ENCODE measurements at regions not wholly inside any gene's neighbourhood (a gene's known extent, or its start where the extent isn't known, plus 50 kb on each side); places are given as distances from the start of the nearest gene placed in this dataset.

- intact Hi-C loops (cut with DNase I, micrococcal nuclease), result no loop called here
- ATAC-seq (no peak), DNase-seq (no peak)
Measured at GRCh38 chr3:72553298-72553697, 294.9 kb downstream of the SHQ1 start.

DNA sequence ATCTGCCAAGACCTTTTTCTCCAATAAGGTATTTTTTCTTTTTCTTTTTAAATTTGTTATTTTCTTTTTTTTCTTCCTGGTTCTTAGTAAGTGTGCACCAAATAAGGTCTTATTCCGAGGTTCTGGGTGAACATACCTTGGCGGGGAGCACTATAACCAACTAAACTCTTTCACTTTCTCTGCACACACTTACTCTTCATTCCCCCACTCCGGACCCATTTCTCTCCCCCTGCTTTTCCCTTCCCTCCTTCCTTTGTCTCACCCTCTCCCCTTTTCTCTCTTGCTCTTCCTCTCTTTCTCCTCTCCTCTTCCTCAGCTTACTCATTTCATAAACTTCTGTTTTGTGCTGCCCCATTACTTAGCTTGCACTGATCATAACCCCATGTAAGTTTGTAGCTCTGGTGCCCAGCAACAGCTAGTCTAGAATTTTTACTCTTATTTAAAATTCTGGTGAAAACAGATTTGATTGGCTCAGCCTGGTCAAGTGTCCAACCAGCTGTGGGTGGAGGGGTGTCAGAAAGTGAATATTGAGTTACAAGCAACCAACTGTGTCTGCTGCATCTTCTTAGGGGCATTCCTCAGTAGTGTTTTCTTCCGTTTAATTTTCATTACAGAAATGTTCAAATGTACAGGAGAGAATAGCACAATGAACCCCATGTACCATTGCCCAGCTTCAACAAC lies 297.5 kb downstream of the SHQ1 start:
- DNase-seq (no peak), ATAC-seq (no peak)
- intact Hi-C loops (cut with DNase I, micrococcal nuclease), result no loop called here

GRCh38 chr3:72549761-72550581 lies 298.3 kb downstream of the SHQ1 start:
- intact Hi-C loops (cut with DNase I, micrococcal nuclease), result no loop called here
- ATAC-seq (peak; percentile 95), DNase-seq (peak; percentile 22 to 32)

DNA sequence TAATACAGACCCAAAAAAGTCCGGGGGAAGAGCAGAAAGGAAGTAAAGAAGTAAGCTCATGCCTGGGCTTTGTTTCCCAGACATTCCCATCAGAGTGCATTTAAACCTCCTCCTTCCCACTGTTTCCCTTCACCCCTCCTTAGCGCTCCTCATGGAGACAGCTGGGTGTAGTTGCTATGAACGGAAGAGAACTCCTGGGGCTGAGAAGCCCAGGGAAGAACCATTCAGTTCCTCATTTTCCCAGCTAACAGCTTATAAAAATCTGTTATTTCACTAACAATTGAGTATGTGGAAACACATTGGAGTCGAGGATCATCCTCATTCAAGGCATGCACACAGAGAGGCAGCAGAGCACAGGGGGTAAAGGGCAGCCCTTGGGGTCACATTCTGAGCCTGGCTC lies 299.3 kb downstream of the SHQ1 start:
- ATAC-seq (no peak), DNase-seq (no peak)
- intact Hi-C loops (cut with DNase I, micrococcal nuclease), result no loop called here

GRCh38 chr3:72548461-72548860 lies 299.8 kb downstream of the SHQ1 start:
- no peak for DNase-seq
- ATAC-seq, result no peak
- intact Hi-C loops (cut with DNase I, micrococcal nuclease), result no loop called here

GRCh38 chr3:72547183-72547582 lies 301.1 kb downstream of the SHQ1 start:
- DNase-seq (no peak), ATAC-seq (no peak)

DNA sequence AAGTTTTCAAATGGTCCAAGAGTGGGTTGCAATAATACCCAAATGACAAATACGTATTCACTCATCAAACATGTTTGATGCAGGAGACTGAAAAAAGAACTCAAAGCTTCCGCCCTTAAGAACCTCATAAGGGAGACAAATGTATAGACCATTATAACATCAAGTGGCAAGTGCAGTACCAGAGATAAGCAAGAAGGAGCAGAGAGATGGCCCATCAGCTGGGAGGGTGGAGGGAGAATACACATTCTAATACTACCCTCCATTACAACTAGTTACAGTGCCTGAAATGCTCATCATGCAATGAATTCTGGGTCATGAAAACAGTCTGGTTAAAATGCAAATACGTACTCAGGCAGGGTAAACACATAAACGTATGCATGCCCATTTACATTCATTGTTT lies 304.0 kb downstream of the SHQ1 start:
- no peak for DNase-seq
- no peak for ATAC-seq
- intact Hi-C loops (cut with DNase I, micrococcal nuclease), result no loop called here

More at GRCh38 chr3:72547183-72547582, 301.1 kb downstream of the SHQ1 start:
- intact Hi-C loops (cut with DNase I, micrococcal nuclease), result no loop called here

DNA sequence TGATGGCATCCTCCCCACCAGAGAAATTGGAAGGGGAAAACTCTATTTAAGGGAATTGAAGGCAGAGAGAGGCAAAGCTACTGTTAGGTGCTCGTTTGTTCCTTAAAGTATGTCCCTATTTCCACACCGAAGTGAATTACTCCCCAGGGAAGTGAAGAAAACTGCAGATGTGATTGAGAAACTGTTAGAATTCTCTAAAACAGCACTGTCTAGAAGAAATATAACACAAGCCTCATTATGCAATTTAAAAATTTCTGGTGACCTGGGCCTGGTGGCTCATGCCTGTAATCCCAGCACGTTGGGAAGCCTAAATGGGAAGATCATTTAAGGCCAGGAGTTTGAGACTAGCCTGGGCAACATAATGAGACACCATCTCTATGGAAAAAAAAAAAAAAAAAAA lies 305.0 kb downstream of the SHQ1 start:
- intact Hi-C loops (cut with DNase I, micrococcal nuclease), result no loop called here
- DNase-seq, result no peak
- ATAC-seq, result no peak

DNA sequence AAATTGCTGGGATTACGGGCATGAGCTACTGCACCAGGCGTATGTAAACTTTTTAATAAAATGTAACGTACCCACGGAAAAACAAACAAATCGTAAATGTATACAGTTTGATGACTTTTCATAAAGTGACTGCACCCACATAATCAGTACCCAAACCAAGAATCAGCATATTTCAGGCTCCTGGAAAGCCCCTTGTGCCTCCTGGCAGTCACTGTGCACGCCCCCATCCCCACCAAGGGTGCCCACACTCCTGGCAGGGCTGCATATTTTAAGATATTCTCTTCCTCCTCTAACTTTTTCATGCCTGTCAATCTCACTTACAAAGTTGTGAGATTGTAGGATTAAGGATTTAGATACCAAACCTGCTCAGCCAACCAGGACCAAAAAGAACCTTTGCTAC lies 305.5 kb downstream of the SHQ1 start:
- DNase-seq, result no peak
- ATAC-seq, result peak; percentile 44
- intact Hi-C loops (cut with DNase I, micrococcal nuclease), result no loop called here

DNA sequence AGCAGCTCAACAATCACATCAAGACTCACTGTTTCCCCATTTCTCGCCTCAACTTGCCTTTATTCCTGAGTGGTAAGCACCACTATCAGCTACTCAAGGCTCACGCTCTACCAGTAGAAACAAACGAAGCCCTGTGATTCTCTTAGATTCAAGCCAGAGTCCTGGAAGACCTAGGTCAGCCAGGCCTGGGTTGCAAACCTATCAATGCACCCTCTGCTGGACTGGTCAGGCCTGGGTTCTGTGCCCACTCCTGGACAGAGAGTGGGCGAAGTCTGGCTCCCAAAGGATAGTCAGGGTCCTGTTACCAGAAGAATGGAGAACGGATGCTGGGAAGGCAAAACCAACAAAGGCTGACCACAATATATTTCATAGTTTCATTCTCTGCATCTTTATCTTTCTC lies 308.4 kb downstream of the SHQ1 start:
- intact Hi-C loops (cut with DNase I, micrococcal nuclease), result no loop called here
- ATAC-seq, result no peak
- DNase-seq, result no peak

GRCh38 chr3:72538070-72538745 lies 310.0 kb downstream of the SHQ1 start:
- intact Hi-C loops (cut with DNase I, micrococcal nuclease), result no loop called here
- DNase-seq, result no peak
- no peak for ATAC-seq

GRCh38 chr3:72537448-72537847 lies 310.8 kb downstream of the SHQ1 start:
- ATAC-seq (no peak), DNase-seq (no peak)
- intact Hi-C loops (cut with DNase I, micrococcal nuclease), result no loop called here

- ATAC-seq, result no peak
- intact Hi-C loops (cut with DNase I, micrococcal nuclease), result no loop called here
- no peak for DNase-seq
Measured at GRCh38 chr3:72536878-72537267, 311.4 kb downstream of the SHQ1 start.

DNA sequence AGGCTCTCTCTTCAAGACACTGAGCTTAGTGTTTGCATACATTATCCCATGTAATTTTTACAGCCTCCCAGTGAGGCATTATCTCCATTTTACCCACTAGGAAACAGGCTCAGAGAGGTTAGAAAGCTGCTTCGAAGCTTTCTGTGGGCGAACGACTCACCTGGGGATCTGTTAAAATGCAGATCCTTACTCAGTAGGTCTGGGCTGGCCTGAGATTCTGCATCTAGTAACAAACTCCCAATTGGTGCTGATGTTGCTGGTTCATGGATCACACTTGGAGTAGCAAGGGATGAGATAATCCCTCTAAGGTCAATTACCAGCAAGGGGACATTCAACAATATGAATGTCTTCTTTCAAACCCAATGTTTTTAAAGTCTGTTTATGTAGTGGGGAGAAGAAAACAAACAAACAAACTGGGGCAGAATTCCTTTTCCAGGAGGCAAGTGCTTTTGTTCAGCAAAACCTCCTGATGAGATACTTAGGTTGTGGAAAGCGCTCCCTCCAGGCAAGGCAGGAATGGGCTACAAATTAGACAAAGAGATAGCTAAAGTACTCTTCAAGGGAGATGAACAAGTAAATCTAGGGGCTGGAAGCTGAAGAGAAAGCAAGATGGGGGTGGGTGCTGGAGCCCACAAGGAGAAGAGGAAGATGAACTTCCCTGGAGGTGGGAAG lies 311.9 kb downstream of the SHQ1 start:
- ATAC-seq, result no peak
- no peak for DNase-seq
- intact Hi-C loops (cut with DNase I, micrococcal nuclease), result no loop called here

GRCh38 chr3:72535772-72536171 lies 312.5 kb downstream of the SHQ1 start:
- intact Hi-C loops (cut with DNase I, micrococcal nuclease), result no loop called here
- ATAC-seq (no peak), DNase-seq (no peak)

DNA sequence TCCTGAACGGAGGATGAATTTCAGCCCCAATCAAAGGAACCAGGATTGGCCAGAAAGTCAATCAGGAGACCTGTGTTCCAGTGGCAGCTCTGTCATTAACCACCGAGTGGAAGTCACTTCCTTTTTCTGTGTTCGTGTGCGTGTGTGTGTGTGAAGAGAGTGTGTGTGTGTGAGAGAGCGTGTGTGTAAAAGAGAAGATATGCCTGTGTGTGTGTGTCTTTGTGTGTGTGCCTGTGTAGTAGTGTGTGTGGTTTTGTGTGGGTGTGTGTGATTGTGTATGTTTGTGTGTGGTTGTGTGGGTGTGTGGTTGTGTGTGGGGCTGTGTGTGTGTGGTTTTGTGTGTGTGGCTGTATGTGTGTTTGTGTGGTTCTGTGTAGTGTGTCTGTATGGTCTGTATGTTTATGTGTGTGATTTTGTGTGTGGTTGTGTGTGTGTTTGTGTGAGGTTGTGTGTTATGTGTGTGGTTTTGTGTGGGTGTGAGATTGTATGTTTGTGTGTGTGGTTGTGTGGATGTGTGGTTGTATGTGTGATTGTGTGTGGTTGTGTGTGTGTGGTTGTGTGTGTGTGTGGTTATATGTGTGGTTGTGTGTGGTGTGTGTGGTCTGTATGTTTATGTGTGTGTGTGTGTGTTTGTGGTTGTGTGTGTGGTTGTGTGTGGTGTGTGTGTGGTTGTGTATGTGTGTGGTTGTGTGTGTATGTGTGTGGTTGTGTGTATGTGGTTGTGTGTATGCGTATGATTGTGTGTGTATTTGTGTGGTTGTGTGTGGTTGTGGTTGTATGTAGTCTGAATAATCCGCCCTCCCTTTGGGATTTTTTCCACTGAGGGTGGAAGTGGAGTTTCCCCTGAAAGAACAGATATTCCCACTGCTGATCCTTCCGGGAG lies 314.4 kb downstream of the SHQ1 start:
- ATAC-seq (no peak), DNase-seq (no peak)
- intact Hi-C loops (cut with DNase I, micrococcal nuclease), result no loop called here

GRCh38 chr3:72530426-72530825 lies 317.8 kb downstream of the SHQ1 start:
- intact Hi-C loops (cut with DNase I, micrococcal nuclease), result no loop called here
- DNase-seq (no peak), ATAC-seq (no peak)

DNA sequence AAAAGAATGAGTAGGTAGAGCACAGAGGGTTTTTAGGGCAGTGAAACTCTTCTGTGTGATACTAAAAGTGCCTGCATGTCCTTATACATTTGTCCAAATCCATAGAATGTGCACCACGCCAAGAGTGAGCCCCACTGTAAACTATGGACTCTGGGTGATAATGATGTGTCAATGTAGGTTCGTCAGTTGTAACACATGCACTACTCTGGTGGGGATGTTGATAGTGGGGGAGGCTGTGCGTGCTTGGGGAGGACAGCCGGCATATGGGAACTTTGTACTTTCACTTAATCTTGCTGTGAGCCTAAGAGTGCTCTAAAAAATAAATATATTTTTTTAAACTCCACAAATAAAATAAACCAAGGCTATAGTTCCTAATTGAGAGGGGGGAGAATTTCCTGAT lies 319.2 kb downstream of the SHQ1 start:
- no peak for DNase-seq
- intact Hi-C loops (cut with DNase I, micrococcal nuclease), result no loop called here
- no peak for ATAC-seq

Data from left colon (tissue), 2 donors.